ENCODE measurements at regions not wholly inside any gene's neighbourhood (a gene's known extent, or its start where the extent isn't known, plus 50 kb on each side); places are given as distances from the start of the nearest gene placed in this dataset.

- DNase-seq: no peak
Measured at GRCh38 chr3:148604270-148605085, 93.2 kb upstream of the AGTR1 start.

GRCh38 chr3:148605521-148605920 lies 92.2 kb upstream of the AGTR1 start:
- DNase-seq: no peak

- no peak for DNase-seq
Measured at GRCh38 chr3:148606979-148607378, 90.7 kb upstream of the AGTR1 start.

- no peak for DNase-seq
Measured at GRCh38 chr3:148607491-148607890, 90.2 kb upstream of the AGTR1 start.

- no peak for DNase-seq
Measured at GRCh38 chr3:148612278-148612677, 85.4 kb upstream of the AGTR1 start.

- no peak for DNase-seq
Measured at GRCh38 chr3:148615382-148615781, 82.3 kb upstream of the AGTR1 start.

- DNase-seq: no peak
Measured at GRCh38 chr3:148625095-148625736, 72.5 kb upstream of the AGTR1 start.

GRCh38 chr3:148625991-148626390 lies 71.7 kb upstream of the AGTR1 start:
- no peak for DNase-seq

GRCh38 chr3:148629006-148629405 lies 68.7 kb upstream of the AGTR1 start:
- no peak for DNase-seq

GRCh38 chr3:148631124-148631903 lies 66.4 kb upstream of the AGTR1 start:
- DNase-seq: no peak

- peak; percentile 1 for DNase-seq
Measured at GRCh38 chr3:148641722-148642121, 56.0 kb upstream of the AGTR1 start.

- DNase-seq: no peak
Measured at GRCh38 chr3:148642214-148642613, 55.5 kb upstream of the AGTR1 start.

- peak; percentile 37 for DNase-seq
Measured at GRCh38 chr3:148642616-148643015, 55.1 kb upstream of the AGTR1 start.

GRCh38 chr3:148643389-148643840 lies 54.3 kb upstream of the AGTR1 start:
- no peak for DNase-seq

GRCh38 chr3:148646126-148646665 lies 51.5 kb upstream of the AGTR1 start:
- DNase-seq: no peak

Measured in inflammatory macrophage treated with lipopolysaccharide for 4 hours (primary cell).